NOMO-1 treated with DMSO at 0.1 percent for 48 hours (cell line): ENCODE measurements at regions not wholly inside any gene's neighbourhood (a gene's known extent, or its start where the extent isn't known, plus 50 kb on each side); places are given as distances from the start of the nearest gene placed in this dataset.
"Not testable (repeated sequence)": the region's sequence is repeated elsewhere in the genome, so short reads cannot be mapped to it uniquely, and the experiment has no call there.

Experiments used
- DNase-seq: peaks from one replicate; lab custom pipeline; 2025; ENCODE audit not compliant: unreplicated experiment; lab: John Stamatoyannopoulos, UW

DNA sequence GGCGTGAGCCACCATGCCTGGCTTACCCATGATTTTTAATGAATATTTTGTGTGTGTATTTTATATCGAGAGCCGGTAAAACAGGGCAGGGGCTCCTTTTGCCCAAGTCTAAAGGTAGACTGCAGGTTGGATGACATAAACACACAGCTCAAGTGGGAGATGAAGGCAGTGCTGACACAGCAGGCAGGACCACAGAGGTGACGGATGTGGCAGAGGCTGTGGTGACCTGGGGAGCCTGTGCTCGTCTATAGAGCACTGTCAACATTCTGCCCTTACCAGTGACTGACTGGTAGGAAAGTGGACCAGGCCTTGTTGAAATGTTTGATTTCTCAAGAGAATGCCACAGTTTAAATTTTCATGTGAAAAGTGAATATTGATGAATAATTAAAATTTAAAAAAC is 137.5 kb downstream of the ZFP64 start:
- DNase-seq: no peak

DNA sequence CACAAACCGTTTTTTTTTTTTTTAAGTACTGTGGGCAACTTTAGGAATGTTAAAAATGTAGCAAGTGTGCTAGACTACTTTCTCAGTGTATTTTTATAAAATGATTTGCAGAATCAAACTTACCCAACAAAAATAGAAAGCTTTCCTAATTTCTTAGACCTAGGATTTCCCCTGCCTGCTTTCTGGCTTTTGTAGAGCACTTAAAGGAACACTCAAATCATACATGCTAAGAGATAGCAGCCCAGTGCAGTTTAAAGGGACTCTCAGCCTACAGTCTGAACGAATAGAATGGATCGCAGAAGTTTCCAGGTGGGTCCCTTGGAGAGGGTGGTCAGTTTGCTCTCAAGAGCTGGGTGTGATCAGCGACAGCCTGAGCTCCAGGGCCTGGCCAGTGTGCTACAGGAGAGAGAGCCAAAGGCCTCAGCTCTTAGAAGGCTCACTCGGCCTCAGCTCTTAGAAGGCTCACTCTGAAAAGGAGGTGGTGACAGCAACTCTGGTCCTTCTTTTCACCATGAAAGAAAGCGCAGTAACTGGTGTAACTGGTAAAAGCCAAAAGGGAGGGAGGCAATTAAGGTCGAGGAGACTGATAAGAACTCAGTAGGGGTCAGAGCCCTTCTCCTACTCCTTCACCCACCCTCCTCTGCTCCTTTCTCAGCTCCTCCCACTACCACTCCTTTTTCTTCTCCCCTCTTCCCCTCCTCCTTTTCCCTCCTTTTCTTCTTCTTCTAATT is 142.4 kb downstream of the ZFP64 start:
- no peak for DNase-seq

GRCh38 chr20:52047811-52048764 is 143.5 kb downstream of the ZFP64 start:
- DNase-seq: no peak

- no peak for DNase-seq
Observed at GRCh38 chr20:52041966-52042365, 149.6 kb downstream of the ZFP64 start.

GRCh38 chr20:52039790-52040189 is 151.8 kb downstream of the ZFP64 start:
- DNase-seq: no peak

DNA sequence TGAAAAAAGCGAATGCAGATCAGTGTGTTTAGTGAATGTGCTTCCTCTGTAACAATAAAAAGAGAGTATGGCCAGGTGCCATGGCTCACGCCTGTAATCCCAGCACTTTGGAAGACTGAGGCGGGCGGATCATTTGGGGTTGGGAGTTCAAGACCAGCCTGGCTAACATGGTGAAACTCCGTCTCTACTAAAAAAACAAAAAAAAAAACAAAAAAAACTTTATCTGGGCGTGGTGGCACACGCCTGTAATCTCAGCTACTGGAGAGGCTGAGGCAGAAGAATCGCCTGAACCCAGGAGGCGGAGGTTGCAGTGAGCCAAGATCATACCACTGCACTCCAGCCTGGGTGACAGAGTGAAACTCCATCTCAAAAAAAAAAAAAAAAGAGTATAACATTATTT is 152.9 kb downstream of the ZFP64 start:
- DNase-seq: not testable (repeated sequence)

GRCh38 chr20:52037370-52037769 is 154.2 kb downstream of the ZFP64 start:
- DNase-seq: no peak

DNA sequence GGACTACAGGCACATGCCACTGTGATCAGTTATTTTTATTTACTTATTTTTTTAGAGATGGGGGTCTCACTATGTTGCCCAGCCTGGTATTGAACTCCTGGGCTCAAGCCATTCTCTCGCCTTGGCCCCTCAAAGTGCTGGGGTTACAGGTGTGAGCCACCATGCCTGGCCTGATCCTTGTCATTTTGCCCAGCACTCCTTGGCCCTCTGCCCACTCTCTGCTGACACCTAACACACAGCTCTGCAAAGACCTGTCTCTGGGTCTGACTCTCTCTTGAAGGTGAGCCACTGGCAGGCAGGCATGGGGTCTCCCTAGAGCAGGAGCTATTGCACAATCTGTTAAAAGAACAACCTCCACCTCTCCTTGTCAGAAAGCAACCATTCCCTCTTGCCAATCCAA is 155.6 kb downstream of the ZFP64 start:
- no peak for DNase-seq

DNA sequence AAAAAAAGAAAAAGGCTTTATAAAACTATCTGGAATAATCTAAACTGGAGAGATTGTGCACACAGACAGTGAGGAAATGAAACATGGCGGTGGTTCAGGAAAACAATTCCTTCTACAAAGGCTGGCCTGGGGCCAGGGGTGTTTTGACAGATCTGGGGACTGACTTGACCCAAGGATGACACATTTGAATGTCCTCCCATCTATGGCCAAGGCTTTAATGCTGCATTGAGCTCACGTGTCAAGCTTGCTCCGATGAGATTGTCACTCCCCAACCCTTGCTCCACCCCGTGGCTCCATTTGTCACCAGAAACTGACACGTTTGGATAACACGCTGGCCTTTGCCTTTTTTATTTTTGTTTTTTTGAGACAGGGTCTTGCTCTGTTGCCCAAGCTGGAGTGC is 156.1 kb downstream of the ZFP64 start:
- no peak for DNase-seq

DNA sequence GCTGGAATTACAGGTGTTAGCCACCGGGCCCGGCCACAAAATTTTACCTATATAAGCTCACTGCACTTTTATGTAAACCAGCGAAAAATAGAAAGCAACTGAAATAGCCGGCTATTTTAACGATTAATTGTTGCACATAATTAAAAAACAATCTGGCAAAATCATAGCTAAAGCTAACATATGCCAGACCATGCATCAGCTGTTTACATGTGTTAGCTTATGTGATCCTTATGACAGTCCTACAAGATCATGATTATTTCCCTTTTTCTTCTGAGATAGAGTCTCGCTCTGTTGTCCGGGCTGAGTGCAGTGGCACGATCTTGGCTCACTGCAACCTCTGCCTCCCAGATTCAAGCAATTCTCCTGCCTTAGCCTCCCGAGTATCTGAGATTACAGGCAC is 157.0 kb downstream of the ZFP64 start:
- no peak for DNase-seq

- DNase-seq: no peak
Observed at GRCh38 chr20:52033313-52033712, 158.3 kb downstream of the ZFP64 start.

- DNase-seq: not testable (repeated sequence)
Observed at GRCh38 chr20:52032304-52032683, 159.3 kb downstream of the ZFP64 start.

- no peak for DNase-seq
Observed at GRCh38 chr20:52031563-52032303, 159.8 kb downstream of the ZFP64 start.

GRCh38 chr20:52031206-52031562 is 160.4 kb downstream of the ZFP64 start:
- no peak for DNase-seq

DNA sequence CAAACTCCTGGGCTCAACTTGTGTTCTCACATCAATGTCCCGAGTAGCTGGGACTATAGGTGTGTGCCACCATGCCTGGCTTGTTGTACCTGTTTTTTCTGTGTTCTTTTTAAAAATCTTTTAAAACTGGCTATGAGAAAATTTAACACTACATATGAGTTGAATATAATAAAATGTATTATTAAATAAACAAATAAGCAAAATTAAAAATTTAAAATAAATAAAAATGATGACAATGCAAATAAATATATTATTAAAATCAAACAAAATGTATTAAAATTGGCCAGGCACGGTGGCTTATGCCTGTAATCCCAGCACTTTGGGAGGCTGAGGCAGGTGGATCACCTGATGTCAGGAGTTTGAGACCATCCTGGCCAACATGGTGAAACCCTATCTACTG is 162.4 kb downstream of the ZFP64 start:
- not testable (repeated sequence) for DNase-seq

GRCh38 chr20:52025938-52026337 is 165.6 kb downstream of the ZFP64 start:
- no peak for DNase-seq

GRCh38 chr20:52019313-52019712 is 172.3 kb downstream of the ZFP64 start:
- no peak for DNase-seq

DNA sequence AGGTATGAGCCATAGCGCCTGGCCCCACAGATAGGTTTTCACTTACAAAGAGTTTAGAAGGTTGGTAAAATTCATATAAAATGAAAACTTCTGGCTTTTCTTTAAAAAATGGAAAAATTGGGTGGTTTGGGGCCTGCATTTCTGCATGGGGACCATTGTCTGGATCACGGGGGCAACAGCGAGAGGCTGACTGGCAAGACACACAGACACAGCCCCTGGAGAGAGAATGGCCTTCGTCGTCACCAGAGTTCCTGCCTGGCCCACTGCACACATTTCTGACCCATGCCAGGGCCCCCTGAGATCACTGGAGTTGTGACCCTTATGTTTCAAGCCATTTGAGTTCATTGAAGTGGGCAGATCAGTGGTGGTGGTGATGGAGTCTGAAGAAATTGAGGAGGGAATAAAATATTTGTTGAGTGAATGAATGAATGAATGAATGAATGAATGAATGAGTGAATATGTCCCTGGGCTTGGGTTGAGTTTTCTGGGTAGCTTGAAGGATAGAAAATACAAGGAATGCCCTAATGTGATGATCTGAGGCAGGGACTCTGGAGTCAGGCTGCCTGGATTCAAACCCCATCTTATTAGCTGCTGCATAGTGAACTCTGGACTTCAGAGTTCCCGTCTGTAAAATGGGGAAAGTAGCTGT is 173.8 kb downstream of the ZFP64 start:
- DNase-seq: no peak

- DNase-seq: no peak
Observed at GRCh38 chr20:52016022-52016421, 175.6 kb downstream of the ZFP64 start.

DNA sequence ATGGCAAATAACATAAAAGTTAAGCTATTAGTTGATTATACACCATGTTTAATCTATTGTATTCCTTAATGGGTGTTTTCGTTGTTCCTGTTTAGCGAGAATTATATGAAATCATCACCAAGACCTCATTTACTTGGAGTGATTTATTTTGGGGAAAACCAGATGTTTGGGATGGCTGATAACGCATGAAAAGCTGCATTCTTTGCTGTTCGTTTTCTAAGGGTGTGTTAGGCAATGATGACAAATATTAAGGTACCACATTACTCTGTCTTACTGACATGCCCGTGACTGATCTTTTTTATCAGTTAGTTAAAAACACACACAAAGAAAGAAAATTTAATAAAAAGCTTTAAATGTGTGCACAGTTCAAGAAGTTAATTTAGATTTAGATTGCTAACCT is 176.4 kb downstream of the ZFP64 start:
- DNase-seq: no peak

- no peak for DNase-seq
Observed at GRCh38 chr20:52012079-52012478, 179.5 kb downstream of the ZFP64 start.
